Ascending aorta (tissue), 2 donors: ENCODE measurements at regions not wholly inside any gene's neighbourhood (a gene's known extent, or its start where the extent isn't known, plus 50 kb on each side); places are given as distances from the start of the nearest gene placed in this dataset.

ENCODE experiments used
- DNase-seq, 2 donors: peaks; one replicate each; pipeline ENCODE4 v3.0.0-alpha.2; 2019; ENCODE audit warnings: low spot score in 2 of 2
- H3K27ac ChIP-seq, 2 donors: fragments of 200-600 bp; sonication (generic); one replicate each; pipeline ENCODE4 v1.5.1; 2016 to 2017; ENCODE audit warnings: mild to moderate bottlenecking in 1 of 2
- H3K27me3 ChIP-seq: fragments of 200-600 bp; sonication (generic); one replicate; pipeline ENCODE4 v1.5.1; 2017
- H3K36me3 ChIP-seq, 2 donors: fragments of 200-600 bp; sonication (generic); one replicate each; pipeline ENCODE4 v1.5.1; 2016
- H3K4me1 ChIP-seq, 2 donors: fragments of 200-600 bp; sonication (generic); one replicate each; pipeline ENCODE4 v1.5.1; 2016 to 2017; ENCODE audit warnings: mild to moderate bottlenecking in 1 of 2
- H3K4me3 ChIP-seq, 2 donors: fragments of 200-600 bp; sonication (generic); one replicate each; pipeline ENCODE4 v1.5.1; 2016 to 2017; ENCODE audit warnings: mild to moderate bottlenecking in 1 of 2
- H3K9me3 ChIP-seq, 2 donors: fragments of 200-600 bp; sonication (generic); one replicate each; pipeline ENCODE4 v1.5.1; 2016
- intact Hi-C: fragments of 100-400 bp; cut with DNase I; formaldehyde crosslinking; loops from one replicate; pipeline ENCODE4 v1.15.1; 2023
- TF ChIP-seq, protein P1 (sequence below), 3 experiments: fragments of 200-600 bp in 2 of 3; fragments of 450-650 bp in 1 of 3; sonication (generic) in 2 of 3; IDR thresholded peaks; one replicate each; pipeline ENCODE4 v1.5.1; 2016 to 2019; ENCODE audit warnings: antibody characterized with exemption in 3 of 3, mild to moderate bottlenecking in 1 of 3, moderate library complexity in 1 of 3

DNA sequence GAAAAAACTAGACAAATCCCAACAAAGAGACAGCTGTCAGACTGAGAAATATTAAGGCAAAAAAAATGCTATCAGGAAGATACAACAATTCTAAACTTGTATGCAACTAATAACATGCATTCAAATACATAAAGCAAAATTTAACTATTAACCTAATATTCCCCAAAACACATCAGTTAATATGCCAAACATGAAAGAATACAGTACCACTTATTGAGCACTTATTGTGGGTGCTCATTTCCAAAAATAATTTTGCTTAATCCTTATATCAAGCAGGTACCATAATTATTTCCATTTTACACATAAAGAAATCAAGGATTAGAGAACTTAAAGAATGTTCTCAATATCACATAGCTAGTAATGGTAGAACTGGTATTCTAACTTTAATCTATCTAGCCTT lies 67.7 kb upstream of the HMGXB4 start:
- H3K27me3 ChIP-seq = no peaks in the 10 kb centered on the region
- H3K27ac ChIP-seq = no peak overlapping the region
- no peaks in the 10 kb centered on the region for H3K4me1 ChIP-seq
- no peak overlapping the region for H3K4me3 ChIP-seq
- no peaks in the 10 kb centered on the region for H3K9me3 ChIP-seq
- no peak for DNase-seq
- no peaks in the 10 kb centered on the region for H3K36me3 ChIP-seq
- intact Hi-C loops = no loop called here
- TF ChIP-seq, protein P1, sequence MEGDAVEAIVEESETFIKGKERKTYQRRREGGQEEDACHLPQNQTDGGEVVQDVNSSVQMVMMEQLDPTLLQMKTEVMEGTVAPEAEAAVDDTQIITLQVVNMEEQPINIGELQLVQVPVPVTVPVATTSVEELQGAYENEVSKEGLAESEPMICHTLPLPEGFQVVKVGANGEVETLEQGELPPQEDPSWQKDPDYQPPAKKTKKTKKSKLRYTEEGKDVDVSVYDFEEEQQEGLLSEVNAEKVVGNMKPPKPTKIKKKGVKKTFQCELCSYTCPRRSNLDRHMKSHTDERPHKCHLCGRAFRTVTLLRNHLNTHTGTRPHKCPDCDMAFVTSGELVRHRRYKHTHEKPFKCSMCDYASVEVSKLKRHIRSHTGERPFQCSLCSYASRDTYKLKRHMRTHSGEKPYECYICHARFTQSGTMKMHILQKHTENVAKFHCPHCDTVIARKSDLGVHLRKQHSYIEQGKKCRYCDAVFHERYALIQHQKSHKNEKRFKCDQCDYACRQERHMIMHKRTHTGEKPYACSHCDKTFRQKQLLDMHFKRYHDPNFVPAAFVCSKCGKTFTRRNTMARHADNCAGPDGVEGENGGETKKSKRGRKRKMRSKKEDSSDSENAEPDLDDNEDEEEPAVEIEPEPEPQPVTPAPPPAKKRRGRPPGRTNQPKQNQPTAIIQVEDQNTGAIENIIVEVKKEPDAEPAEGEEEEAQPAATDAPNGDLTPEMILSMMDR (IDR thresholded peaks at IDR 0.05) = no peak

DNA sequence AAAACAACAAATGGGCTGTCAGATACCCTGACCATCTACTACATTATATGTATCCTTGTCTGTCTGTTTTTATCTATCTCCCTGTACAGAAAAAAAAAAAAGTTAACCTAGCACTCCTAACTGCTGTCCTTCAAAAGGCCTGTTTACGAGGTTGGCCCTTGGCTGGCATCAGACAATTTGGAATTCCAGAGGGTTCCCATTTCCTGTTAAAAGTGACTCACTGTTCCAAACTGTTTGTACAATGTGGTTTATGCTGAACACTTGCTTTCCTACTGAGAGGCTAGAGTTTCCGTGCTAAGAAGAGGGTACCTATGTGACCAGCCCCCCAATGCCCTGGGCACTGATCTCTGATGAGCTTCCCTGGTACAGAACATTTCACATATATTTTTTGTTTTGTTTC lies 65.9 kb upstream of the HMGXB4 start:
- intact Hi-C loops = no loop called here
- H3K4me3 ChIP-seq = no peak overlapping the region
- H3K4me1 ChIP-seq = no peaks in the 10 kb centered on the region
- TF ChIP-seq, protein P1 (IDR thresholded peaks at IDR 0.05) = no peak
- no peak for DNase-seq
- H3K9me3 ChIP-seq = no peaks in the 10 kb centered on the region
- no peaks in the 10 kb centered on the region for H3K36me3 ChIP-seq
- H3K27me3 ChIP-seq = no peaks in the 10 kb centered on the region
- no peak overlapping the region for H3K27ac ChIP-seq

DNA sequence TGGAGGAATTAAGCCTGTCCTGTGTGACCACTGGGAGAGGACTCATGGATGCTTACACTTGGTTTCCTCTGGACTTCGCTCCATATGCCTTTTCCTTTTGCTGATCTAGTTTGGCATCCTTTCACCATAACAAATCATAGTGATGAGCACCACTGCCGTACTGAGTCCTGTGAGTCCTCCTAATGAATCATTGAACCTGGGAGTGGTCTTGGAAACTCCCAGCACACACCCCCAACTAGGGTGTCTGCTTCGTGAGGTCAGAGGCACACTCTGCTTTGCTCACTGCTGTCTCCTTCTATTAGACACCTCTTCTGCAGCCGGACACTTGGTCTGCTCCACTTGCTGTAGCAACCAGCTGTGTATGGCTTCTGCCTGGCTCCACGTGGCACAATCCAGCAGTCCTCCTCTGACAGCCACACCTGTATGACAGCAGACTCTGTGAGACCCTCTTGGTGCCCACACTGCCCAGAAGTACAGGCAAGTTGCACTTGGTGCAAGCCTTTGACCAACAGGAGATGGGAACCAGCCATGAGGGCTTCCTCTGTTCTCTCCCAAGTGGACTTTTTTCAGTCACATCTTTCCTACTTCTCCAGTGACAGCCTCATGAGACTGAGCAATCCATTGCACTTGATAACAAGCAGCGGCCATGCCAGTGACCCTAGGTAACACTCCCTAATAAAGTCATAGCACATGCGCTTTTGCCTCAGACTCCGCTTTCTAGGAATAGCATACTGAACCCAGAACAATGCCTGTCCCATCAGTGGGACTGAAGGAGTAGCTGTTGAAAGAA lies 65.0 kb upstream of the HMGXB4 start:
- Histone ChIP-seq H3K4me1 (no peaks in the 10 kb centered on the region), H3K27me3 (no peaks in the 10 kb centered on the region), H3K4me3 (no peak overlapping the region), H3K9me3 (no peaks in the 10 kb centered on the region), H3K27ac (no peak overlapping the region), H3K36me3 (no peaks in the 10 kb centered on the region)
- TF ChIP-seq, protein P1 (IDR thresholded peaks at IDR 0.05) = no peak
- no peak for DNase-seq
- intact Hi-C loops = no loop called here

DNA sequence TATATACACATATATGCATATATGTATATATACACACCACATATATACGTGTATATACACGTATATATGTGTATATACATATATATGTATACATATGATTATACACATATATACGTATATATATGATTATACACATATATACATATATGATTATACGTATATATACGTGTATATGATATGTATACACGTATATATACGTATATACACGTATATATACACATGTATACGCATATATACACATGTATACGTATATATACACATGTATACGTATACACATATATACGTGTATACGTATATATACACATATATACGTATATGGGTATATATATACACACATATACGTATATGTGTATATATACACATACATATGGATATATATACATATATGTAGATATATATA lies 62.1 kb upstream of the HMGXB4 start:
- no peaks in the 10 kb centered on the region for H3K27me3 ChIP-seq
- no peaks in the 10 kb centered on the region for H3K4me1 ChIP-seq
- no peaks in the 10 kb centered on the region for H3K9me3 ChIP-seq
- no peak overlapping the region for H3K4me3 ChIP-seq
- DNase-seq = no peak
- H3K27ac ChIP-seq = no peak overlapping the region
- no peaks in the 10 kb centered on the region for H3K36me3 ChIP-seq
- intact Hi-C loops = no loop called here
- TF ChIP-seq, protein P1 (IDR thresholded peaks at IDR 0.05) = no peak

DNA sequence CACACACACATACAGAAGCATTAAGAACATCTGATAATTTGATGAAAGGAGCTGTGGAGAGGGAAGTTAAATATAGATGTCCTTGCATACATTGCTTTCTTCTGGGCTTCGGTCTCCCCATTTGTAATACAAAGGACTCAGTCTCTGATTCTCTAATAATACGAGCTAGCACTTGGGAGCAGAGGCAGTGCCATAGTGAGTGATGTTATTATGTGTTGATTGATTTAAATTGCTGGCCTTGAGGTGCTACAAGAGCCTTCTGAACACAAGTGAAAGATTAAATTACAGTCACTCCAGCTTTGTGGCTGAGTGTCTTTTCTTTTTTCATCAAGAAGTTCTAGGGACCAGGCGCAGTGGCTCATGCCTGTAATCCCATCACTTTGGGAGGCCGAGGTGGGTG lies 61.5 kb upstream of the HMGXB4 start:
- no peak for DNase-seq
- Histone ChIP-seq H3K9me3 (no peaks in the 10 kb centered on the region), H3K4me1 (no peaks in the 10 kb centered on the region), H3K27ac (no peak overlapping the region), H3K4me3 (no peak overlapping the region), H3K36me3 (no peaks in the 10 kb centered on the region), H3K27me3 (no peaks in the 10 kb centered on the region)
- intact Hi-C loops = no loop called here
- TF ChIP-seq, protein P1 (IDR thresholded peaks at IDR 0.05) = no peak

DNA sequence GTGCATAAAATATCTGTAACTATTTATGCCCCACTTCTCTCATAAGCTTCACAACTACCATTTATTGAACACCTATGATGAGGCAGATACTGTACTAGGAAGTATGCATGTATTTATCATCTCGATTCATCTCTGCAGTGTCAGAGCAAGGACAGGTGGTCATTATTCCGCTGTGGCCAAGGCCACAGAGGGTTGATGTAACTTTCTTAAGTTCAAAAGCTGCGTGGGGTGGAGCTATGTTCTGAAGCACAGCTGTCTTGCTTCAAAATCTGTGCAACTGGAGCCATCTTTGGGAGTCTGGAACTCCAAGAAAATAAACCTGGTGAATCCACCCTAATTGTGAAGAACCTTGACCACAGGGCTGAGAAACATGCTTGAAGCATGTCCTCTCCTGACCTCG lies 60.2 kb upstream of the HMGXB4 start:
- Histone ChIP-seq H3K4me1 (no peaks in the 10 kb centered on the region), H3K27ac (no peak overlapping the region), H3K9me3 (no peaks in the 10 kb centered on the region), H3K27me3 (no peaks in the 10 kb centered on the region), H3K36me3 (no peaks in the 10 kb centered on the region), H3K4me3 (no peak overlapping the region)
- TF ChIP-seq, protein P1 (IDR thresholded peaks at IDR 0.05) = no peak
- intact Hi-C loops = no loop called here
- no peak for DNase-seq
